HCT116 (cell line): ENCODE measurements at regions not wholly inside any gene's neighbourhood (a gene's known extent, or its start where the extent isn't known, plus 50 kb on each side); places are given as distances from the start of the nearest gene placed in this dataset.

Experiments
- ATAC-seq: fragments of 200-7000 bp; cut with Tn5 transposase; 2 replicates; pipeline ENCODE4 v1.9.1; 2020; ENCODE audit warnings: mild to moderate bottlenecking, moderate library complexity
- BruUV-seq: library from RNA; stranded (reverse); fragments of 400-500 nt; replicated peaks from 2 replicates; lab custom pipeline; 2021; lab: Mats Ljungman, UMichigan
- CTCF ChIA-PET: fragments of 300-600 bp; sonication (Branson Sonifier 250); formaldehyde crosslinking; loops from one replicate; lab custom pipeline; 2021; ENCODE audit warnings: antibody characterized with exemption; lab: Charles Lee
- POLR2A ChIA-PET: fragments of 300-600, 350-600 bp; sonication (Branson Sonifier 250); formaldehyde crosslinking; loops from one replicate; lab custom pipeline; 2021; ENCODE audit warnings: antibody characterized with exemption; lab: Charles Lee
- RAD21 ChIA-PET, 2 experiments: fragments of 300-600 bp; sonication (Branson Sonifier 250); formaldehyde crosslinking; loops; one replicate each; lab custom pipeline; 2023; ENCODE audit warnings: low total read pairs in 2 of 2; ENCODE audit not compliant: uncharacterized antibody in 2 of 2, unreplicated experiment in 2 of 2, low non-redundant PET in 1 of 2; lab: Charles Lee
- DNase-seq: peaks from one replicate; pipeline ENCODE4 v3.0.0-alpha.2; 2010; ENCODE audit warnings: low read depth, low spot score
- H2AFZ ChIP-seq: fragments of 200-600 bp; shearing (Covaris generic), sonication (generic); 2 replicates; pipeline ENCODE4 v1.6.1; 2017; ENCODE audit warnings: low read depth, mixed run types, mixed read lengths, antibody characterized with exemption, low read length; ENCODE audit not compliant: poor library complexity, severe bottlenecking
- H3K27ac ChIP-seq: 2 replicates; pipeline ENCODE4 v1.5.1; 2012; ENCODE audit warnings: low read depth, low read length
- H3K27me3 ChIP-seq: fragments of 200-600 bp; sonication (generic); 2 replicates; pipeline ENCODE4 v1.6.1; 2016; ENCODE audit warnings: mixed run types, low read length, mixed read lengths; ENCODE audit not compliant: insufficient read depth
- H3K36me3 ChIP-seq, 2 experiments: fragments of 200-500 bp in 1 of 2; fragments of 200-600 bp in 1 of 2; sonication (Bioruptor generic) in 1 of 2; sonication (generic) in 1 of 2; 2 replicates each; pipeline versions ENCODE4 v1.5.1 to v1.6.1; 2014 to 2016; ENCODE audit warnings: low read length in 2 of 2, inconsistent platforms in 1 of 2, mixed read lengths in 1 of 2, mixed run types in 1 of 2; ENCODE audit not compliant: insufficient read depth in 2 of 2, control insufficient read depth in 1 of 2
- H3K4me1 ChIP-seq, 2 experiments: fragments of 200-600 bp in 1 of 2; sonication (generic) in 1 of 2; 2 replicates each; pipeline versions ENCODE4 v1.5.1 to v1.6.1; 2012 to 2017; ENCODE audit warnings: low read length in 2 of 2, inconsistent platforms in 1 of 2, mild to moderate bottlenecking in 1 of 2, mixed read lengths in 1 of 2, mixed run types in 1 of 2, moderate library complexity in 1 of 2; ENCODE audit not compliant: insufficient read depth in 2 of 2, control insufficient read depth in 1 of 2
- H3K4me2 ChIP-seq: fragments of 200-600 bp; sonication (generic); 2 replicates; pipeline ENCODE4 v1.6.1; 2017; ENCODE audit warnings: mixed run types, low read length, mixed read lengths
- H3K4me3 ChIP-seq, 2 experiments: fragments of 200-600 bp in 1 of 2; sonication (generic) in 1 of 2; replicated peaks in 1 of 2; 2 replicates each; pipeline ENCODE4 v1.5.1; 2011 to 2016; ENCODE audit warnings: low read length in 2 of 2, control low read depth in 1 of 2, low read depth in 1 of 2, mild to moderate bottlenecking in 1 of 2, mixed read lengths in 1 of 2, mixed run types in 1 of 2
- H3K79me2 ChIP-seq: fragments of 200-600 bp; sonication (generic); 2 replicates; pipeline ENCODE4 v1.6.1; 2017; ENCODE audit warnings: mild to moderate bottlenecking, mixed run types, low read length, moderate library complexity, mixed read lengths; ENCODE audit not compliant: insufficient read depth
- H3K9ac ChIP-seq: fragments of 200-600 bp; sonication (generic); 2 replicates; pipeline ENCODE4 v1.6.1; 2016; ENCODE audit warnings: low read length, mixed read lengths
- H3K9me2 ChIP-seq: fragments of 200-600 bp; sonication (generic), shearing (Covaris generic); 2 replicates; pipeline ENCODE4 v1.6.1; 2017; ENCODE audit warnings: mixed run types, mild to moderate bottlenecking, moderate library complexity; ENCODE audit not compliant: insufficient read depth
- H3K9me3 ChIP-seq, 2 experiments: fragments of 200-500 bp in 1 of 2; fragments of 200-600 bp in 1 of 2; sonication (Bioruptor generic) in 1 of 2; sonication (generic) in 1 of 2; 2 replicates each; pipeline ENCODE4 v1.6.1; 2014 to 2017; ENCODE audit warnings: low read length in 2 of 2, mixed read lengths in 2 of 2, inconsistent platforms in 1 of 2, low read depth in 1 of 2, mild to moderate bottlenecking in 1 of 2, mixed run types in 1 of 2, moderate library complexity in 1 of 2; ENCODE audit not compliant: control insufficient read depth in 1 of 2, insufficient read depth in 1 of 2
- H4K20me1 ChIP-seq: fragments of 200-600 bp; sonication (generic), shearing (Covaris generic); 2 replicates; pipeline ENCODE4 v1.6.1; 2017; ENCODE audit warnings: mixed run types, mild to moderate bottlenecking, moderate library complexity; ENCODE audit not compliant: insufficient read depth
- CBX3 ChIP-seq: IDR thresholded peaks from 2 replicates; pipeline ENCODE4 v1.6.1; 2012; ENCODE audit warnings: low read depth
- CEBPB ChIP-seq: IDR thresholded peaks from 2 replicates; pipeline ENCODE4 v1.6.1; 2012; ENCODE audit warnings: low read depth
- EGR1 ChIP-seq: IDR thresholded peaks from 2 replicates; pipeline ENCODE4 v1.6.1; 2012; ENCODE audit warnings: low read depth
- ELF1 ChIP-seq: IDR thresholded peaks from 2 replicates; pipeline ENCODE4 v1.6.1; 2012; ENCODE audit warnings: low read depth, borderline replicate concordance
- FOSL1 ChIP-seq: IDR thresholded peaks from 2 replicates; pipeline ENCODE4 v1.6.1; 2012; ENCODE audit warnings: low read depth
- JUND ChIP-seq: IDR thresholded peaks from 2 replicates; pipeline ENCODE4 v1.6.1; 2012
- POLR2A ChIP-seq: IDR thresholded peaks from 2 replicates; pipeline ENCODE4 v1.7.0; 2011; ENCODE audit warnings: borderline replicate concordance; ENCODE audit not compliant: insufficient read depth, insufficient read length; ENCODE audit errors: extremely low read depth
- SIN3A ChIP-seq: IDR thresholded peaks from 2 replicates; pipeline ENCODE4 v1.6.1; 2012; ENCODE audit warnings: low read depth
- SP1 ChIP-seq: IDR thresholded peaks from 2 replicates; pipeline ENCODE4 v1.6.1; 2012; ENCODE audit warnings: low read depth
- SRF ChIP-seq: IDR thresholded peaks from 2 replicates; pipeline ENCODE4 v1.6.1; 2012; ENCODE audit warnings: low read depth
- TCF7L2 ChIP-seq: IDR thresholded peaks from 2 replicates; pipeline ENCODE4 v1.7.0; 2011; ENCODE audit warnings: borderline replicate concordance, inconsistent platforms; ENCODE audit not compliant: insufficient read depth, insufficient read length; ENCODE audit errors: extremely low read depth
- YY1 ChIP-seq: IDR thresholded peaks from 2 replicates; pipeline ENCODE4 v1.6.1; 2011; ENCODE audit warnings: low read length, low read depth, moderate library complexity, mild to moderate bottlenecking; ENCODE audit not compliant: insufficient replicate concordance; ENCODE audit errors: extremely low read depth
- ZNF274 ChIP-seq: fragments of 200-500 bp; sonication (Bioruptor generic); IDR thresholded peaks from 2 replicates; pipeline ENCODE4 v1.6.1; 2014; ENCODE audit warnings: mild to moderate bottlenecking, low read depth, low read length, inconsistent platforms
- intact Hi-C: fragments of 100-400 bp; cut with micrococcal nuclease; formaldehyde crosslinking; loops from 2 replicates; pipeline ENCODE4 v1.10.0; 2022
- TF ChIP-seq, protein P1 (sequence below): IDR thresholded peaks from 2 replicates; pipeline ENCODE4 v1.6.1; 2012
- TF ChIP-seq, protein P2 (sequence below): IDR thresholded peaks from 2 replicates; pipeline ENCODE4 v1.6.1; 2012; ENCODE audit warnings: low read depth
- TF ChIP-seq, protein P3 (sequence below), 3 experiments: fragments of 200-600 bp in 1 of 3; sonication (generic) in 1 of 3; IDR thresholded peaks in 2 of 3; conservative IDR thresholded peaks in 1 of 3; 2 replicates each; pipeline ENCODE4 v1.5.1; 2012 to 2017; ENCODE audit warnings: low read depth in 2 of 3, low read length in 2 of 3, antibody characterized with exemption in 1 of 3, borderline replicate concordance in 1 of 3, control low read depth in 1 of 3, mild to moderate bottlenecking in 1 of 3, mixed read lengths in 1 of 3, mixed run types in 1 of 3, moderate library complexity in 1 of 3; ENCODE audit not compliant: insufficient read depth in 1 of 3

DNA sequence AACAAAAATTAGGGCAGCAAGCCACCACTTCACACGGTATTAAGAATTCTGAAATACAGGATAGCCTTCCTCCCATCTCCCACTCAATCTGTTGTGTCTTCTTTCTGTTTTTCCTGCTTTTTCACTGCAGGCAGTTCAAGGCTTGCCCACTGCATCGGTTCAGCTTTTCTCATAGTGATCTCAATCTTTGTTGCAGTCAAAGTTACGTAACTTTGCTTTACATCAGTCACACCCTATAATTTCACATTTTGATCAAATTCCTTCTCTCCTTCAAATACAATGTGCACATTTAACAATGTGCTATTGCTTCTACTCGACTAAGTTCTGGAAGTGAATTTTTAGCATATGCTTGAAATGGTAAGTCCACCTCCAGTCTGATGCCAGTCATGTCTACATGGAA is 217.6 kb downstream of the EFCAB11 start:
- no peak overlapping the region for H3K4me3 ChIP-seq
- H3K4me1 ChIP-seq = no peaks in the 10 kb centered on the region
- DNase-seq = no peak
- H4K20me1 ChIP-seq = no peaks in the 10 kb centered on the region
- POLR2A ChIA-PET = no interaction called here
- ATAC-seq = no peak
- RAD21 ChIA-PET = no interaction called here
- CTCF ChIA-PET = no interaction called here
- intact Hi-C loops = no loop called here
- TF ChIP-seq, protein P1, sequence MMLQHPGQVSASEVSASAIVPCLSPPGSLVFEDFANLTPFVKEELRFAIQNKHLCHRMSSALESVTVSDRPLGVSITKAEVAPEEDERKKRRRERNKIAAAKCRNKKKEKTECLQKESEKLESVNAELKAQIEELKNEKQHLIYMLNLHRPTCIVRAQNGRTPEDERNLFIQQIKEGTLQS = no peak
- BruUV-seq = no TSS peak
- no peak overlapping the region for H2AFZ ChIP-seq
- H3K79me2 ChIP-seq = no peaks in the 10 kb centered on the region
- H3K27me3 ChIP-seq = no peaks in the 10 kb centered on the region
- H3K9me3 ChIP-seq = no peaks in the 10 kb centered on the region
- H3K27ac ChIP-seq = no peak overlapping the region
- H3K4me2 ChIP-seq = no peak overlapping the region
- H3K36me3 ChIP-seq = no peaks in the 10 kb centered on the region
- no peaks in the 10 kb centered on the region for H3K9me2 ChIP-seq
- H3K9ac ChIP-seq = no peak overlapping the region

DNA sequence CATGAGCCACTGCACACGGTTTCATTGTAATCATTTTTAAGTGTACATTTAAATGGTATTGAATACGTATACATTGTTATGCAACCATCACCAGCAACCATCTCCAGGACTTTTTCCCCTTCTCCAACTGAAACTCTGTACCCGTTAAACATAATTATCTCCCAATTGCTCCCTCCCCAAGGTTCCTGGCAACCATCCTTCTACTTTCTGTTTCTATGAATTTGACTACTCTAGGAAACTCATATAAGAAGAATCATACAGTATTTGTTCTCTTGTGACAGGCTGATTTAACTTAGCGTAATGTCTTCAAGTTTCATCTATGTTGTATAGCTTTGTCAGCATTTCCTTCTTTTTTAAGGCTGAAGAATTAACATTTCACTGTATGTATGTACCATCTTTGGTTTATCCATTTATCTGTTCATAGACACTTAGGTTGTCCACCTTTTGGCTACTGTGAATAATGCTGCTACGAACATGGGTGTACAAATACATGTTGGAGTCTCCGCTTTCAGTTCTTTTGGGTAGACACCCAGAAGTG is 223.1 kb downstream of the EFCAB11 start:
- H3K36me3 ChIP-seq = no peaks in the 10 kb centered on the region
- ChIA-PET CTCF (no interaction called here), POLR2A (no interaction called here), RAD21 (no interaction called here)
- no peaks in the 10 kb centered on the region for H3K9me3 ChIP-seq
- intact Hi-C loops = no loop called here
- no peak for ATAC-seq
- H3K9me2 ChIP-seq = no peaks in the 10 kb centered on the region
- no peak overlapping the region for H3K4me3 ChIP-seq
- H4K20me1 ChIP-seq = no peaks in the 10 kb centered on the region
- no peak overlapping the region for H3K27ac ChIP-seq
- H2AFZ ChIP-seq = no peak overlapping the region
- no peaks in the 10 kb centered on the region for H3K27me3 ChIP-seq
- H3K4me2 ChIP-seq = no peak overlapping the region
- no peaks in the 10 kb centered on the region for H3K79me2 ChIP-seq
- no peaks in the 10 kb centered on the region for H3K4me1 ChIP-seq
- no TSS peak for BruUV-seq
- H3K9ac ChIP-seq = no peak overlapping the region
- no peak for DNase-seq
- no peak for TF ChIP-seq JUND
- TF ChIP-seq, protein P2, sequence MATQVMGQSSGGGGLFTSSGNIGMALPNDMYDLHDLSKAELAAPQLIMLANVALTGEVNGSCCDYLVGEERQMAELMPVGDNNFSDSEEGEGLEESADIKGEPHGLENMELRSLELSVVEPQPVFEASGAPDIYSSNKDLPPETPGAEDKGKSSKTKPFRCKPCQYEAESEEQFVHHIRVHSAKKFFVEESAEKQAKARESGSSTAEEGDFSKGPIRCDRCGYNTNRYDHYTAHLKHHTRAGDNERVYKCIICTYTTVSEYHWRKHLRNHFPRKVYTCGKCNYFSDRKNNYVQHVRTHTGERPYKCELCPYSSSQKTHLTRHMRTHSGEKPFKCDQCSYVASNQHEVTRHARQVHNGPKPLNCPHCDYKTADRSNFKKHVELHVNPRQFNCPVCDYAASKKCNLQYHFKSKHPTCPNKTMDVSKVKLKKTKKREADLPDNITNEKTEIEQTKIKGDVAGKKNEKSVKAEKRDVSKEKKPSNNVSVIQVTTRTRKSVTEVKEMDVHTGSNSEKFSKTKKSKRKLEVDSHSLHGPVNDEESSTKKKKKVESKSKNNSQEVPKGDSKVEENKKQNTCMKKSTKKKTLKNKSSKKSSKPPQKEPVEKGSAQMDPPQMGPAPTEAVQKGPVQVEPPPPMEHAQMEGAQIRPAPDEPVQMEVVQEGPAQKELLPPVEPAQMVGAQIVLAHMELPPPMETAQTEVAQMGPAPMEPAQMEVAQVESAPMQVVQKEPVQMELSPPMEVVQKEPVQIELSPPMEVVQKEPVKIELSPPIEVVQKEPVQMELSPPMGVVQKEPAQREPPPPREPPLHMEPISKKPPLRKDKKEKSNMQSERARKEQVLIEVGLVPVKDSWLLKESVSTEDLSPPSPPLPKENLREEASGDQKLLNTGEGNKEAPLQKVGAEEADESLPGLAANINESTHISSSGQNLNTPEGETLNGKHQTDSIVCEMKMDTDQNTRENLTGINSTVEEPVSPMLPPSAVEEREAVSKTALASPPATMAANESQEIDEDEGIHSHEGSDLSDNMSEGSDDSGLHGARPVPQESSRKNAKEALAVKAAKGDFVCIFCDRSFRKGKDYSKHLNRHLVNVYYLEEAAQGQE = no peak
- no peak for TF ChIP-seq FOSL1
- TF ChIP-seq, protein P1 = no peak
- no peak for TF ChIP-seq CEBPB
- no peak for TF ChIP-seq TCF7L2
- no peak for TF ChIP-seq ZNF274
- TF ChIP-seq ELF1 = no peak
- TF ChIP-seq EGR1 = no peak
- TF ChIP-seq CBX3 = no peak
- no peak for TF ChIP-seq POLR2A
- TF ChIP-seq YY1 = no peak
- no peak for TF ChIP-seq SP1
- no peak for TF ChIP-seq SIN3A
- TF ChIP-seq, protein P3, sequence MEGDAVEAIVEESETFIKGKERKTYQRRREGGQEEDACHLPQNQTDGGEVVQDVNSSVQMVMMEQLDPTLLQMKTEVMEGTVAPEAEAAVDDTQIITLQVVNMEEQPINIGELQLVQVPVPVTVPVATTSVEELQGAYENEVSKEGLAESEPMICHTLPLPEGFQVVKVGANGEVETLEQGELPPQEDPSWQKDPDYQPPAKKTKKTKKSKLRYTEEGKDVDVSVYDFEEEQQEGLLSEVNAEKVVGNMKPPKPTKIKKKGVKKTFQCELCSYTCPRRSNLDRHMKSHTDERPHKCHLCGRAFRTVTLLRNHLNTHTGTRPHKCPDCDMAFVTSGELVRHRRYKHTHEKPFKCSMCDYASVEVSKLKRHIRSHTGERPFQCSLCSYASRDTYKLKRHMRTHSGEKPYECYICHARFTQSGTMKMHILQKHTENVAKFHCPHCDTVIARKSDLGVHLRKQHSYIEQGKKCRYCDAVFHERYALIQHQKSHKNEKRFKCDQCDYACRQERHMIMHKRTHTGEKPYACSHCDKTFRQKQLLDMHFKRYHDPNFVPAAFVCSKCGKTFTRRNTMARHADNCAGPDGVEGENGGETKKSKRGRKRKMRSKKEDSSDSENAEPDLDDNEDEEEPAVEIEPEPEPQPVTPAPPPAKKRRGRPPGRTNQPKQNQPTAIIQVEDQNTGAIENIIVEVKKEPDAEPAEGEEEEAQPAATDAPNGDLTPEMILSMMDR (IDR thresholded peaks at IDR 0.05 in 2 of 3, conservative IDR thresholded peaks at IDR 0.05 in 1 of 3; ENCODE audit: borderline replicate concordance in 1 of 3, insufficient read depth in 1 of 3, low read depth in 2 of 3, low read length in 2 of 3) = no peak
- no peak for TF ChIP-seq SRF
